ENCODE measurements at regions not wholly inside any gene's neighbourhood (a gene's known extent, or its start where the extent isn't known, plus 50 kb on each side); places are given as distances from the start of the nearest gene placed in this dataset.
A peak's percentile ranks its signal among the peaks of the same experiment; 100 is the strongest.

DNA sequence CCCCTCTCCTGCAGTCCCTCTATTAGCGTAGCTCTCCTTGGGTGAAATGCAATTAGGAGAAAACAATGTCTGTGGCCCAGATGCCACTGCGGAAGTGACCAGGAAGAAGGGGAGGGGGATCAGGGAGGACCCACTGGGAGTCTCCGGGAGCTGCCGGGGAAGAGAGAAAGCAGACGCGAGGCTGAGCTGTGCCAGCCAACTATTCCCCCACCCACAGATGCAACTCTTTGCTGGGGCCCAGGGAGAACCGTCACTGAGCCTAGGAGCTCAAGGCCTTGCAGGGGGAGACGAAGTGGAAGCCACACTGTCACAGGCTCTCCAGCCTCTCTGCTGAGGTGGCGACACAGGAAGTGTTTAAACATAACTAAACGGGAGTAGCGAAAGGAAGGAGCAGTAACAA lies 149.2 kb downstream of the BCOR start:
- DNase-seq = no peak

DNA sequence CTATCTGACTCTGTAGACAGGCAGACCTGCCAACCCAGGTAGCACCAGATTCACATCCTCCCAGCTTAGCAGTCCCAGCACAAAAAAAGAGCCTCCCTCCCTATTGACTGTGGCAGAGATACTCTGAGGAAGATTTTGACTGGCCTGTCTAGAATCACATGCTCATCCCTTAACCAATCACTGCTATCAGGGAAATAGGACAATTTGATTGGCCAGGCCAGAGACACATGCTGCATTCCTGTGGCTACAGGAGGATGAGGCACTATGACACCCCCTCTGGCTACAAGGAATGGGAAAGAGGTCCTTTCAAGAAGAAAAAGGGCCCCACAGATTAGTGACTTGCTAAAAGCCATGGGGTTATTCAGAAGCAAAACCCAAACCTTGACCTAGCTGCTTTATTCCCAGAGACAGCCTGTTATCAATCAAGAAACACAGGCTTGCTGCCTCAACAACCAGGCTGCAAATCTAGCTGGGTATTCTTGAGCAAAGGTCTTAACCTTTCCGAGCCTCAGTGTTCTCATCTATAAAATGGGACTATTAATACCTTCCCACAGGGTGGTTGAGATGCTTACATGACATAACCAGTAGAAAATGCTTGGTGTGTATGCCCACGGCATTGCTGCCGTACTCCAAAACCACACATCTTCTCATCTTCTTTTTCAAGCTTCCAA lies 147.6 kb downstream of the BCOR start:
- no peak for DNase-seq

DNA sequence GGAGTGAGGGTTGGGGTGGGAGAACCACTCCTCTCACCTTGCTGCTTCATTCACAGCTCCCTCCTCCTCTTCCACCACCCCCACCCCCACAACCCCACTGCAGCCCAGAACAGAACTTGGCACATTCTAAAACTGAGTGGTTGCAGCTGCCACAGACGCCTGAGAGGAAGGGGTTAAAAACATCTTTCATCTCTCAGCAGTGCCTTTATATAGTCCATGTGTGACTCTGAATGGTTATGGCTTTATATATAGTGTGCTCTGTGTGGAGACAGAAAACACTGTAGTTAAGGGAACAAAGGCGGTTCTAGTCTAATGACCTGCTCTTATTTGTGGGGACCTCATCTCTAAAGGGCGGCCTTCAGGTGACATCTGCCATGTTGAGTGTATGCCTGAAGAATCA lies 144.8 kb downstream of the BCOR start:
- no peak for DNase-seq

DNA sequence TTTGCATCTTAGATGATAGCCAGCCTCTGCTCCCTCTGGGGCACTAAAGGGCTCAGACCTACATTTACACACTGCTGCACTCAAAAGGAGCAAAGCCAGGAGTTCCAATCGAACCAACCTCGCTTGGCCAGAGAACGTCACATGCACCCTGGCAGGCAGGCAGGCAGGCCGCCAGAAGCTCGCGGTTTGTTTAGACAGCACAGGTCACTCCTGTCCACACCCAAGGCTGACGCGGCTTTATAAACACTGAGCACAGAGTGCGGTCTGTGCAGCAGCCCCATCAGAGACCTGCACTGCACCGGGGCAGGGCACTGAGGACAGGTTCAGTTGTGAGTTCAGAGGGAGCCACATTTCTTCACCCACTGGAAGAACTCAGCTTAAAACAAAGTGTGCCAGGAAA lies 143.9 kb downstream of the BCOR start:
- DNase-seq = peak; percentile 61

- DNase-seq = no peak
Measured at GRCh38 chrX:39954851-39955250, 142.9 kb downstream of the BCOR start.

DNA sequence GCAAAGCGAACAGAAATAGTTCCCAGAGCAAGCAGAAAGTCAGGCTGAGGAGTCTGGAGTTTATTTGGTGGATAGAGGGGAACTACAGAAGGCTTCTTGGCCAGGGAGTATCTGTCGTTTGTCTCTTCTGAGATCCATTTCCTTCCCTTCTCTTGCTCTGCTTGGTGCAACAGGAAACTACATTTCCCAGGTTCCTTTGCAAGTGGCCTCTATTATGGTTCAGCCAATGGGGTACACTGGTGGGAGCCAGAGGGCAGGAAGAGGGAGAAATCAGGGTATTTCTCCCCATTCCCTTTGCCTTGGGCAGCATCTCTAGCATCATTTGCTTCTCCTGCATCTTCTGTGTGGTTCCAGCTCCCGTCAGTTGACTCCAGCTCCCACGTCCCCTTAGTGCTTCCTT lies 142.1 kb downstream of the BCOR start:
- DNase-seq = no peak

DNA sequence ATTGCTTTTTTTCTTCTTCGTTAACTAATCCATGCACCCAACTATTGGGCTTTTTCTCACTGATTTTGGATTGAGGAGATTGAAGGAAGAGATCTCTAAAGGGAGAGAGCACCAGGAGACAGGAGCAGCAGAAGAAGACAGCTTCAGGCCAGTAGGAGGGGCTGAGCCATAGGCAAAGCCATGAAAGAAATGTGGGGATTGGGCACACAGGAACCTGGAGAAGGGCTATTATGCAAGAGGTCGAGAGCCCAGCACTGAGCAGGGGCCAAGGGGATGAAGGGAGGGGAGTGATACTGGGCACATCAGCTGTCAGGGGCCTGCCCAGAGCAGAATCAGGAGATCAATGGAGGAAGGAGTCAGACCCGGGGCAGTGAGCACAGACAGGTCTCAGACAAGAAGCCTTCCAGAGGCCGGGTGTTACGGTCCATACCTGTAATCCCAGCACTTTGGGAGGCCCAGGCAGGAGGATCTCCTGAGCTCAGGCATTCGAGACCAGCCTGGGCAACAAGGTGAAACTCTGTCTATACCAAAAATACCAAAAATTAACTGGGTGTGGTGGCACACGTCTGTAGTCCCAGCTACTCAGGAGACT lies 140.9 kb downstream of the BCOR start:
- no peak for DNase-seq

GRCh38 chrX:39957816-39958566 lies 139.8 kb downstream of the BCOR start:
- DNase-seq = no peak

DNA sequence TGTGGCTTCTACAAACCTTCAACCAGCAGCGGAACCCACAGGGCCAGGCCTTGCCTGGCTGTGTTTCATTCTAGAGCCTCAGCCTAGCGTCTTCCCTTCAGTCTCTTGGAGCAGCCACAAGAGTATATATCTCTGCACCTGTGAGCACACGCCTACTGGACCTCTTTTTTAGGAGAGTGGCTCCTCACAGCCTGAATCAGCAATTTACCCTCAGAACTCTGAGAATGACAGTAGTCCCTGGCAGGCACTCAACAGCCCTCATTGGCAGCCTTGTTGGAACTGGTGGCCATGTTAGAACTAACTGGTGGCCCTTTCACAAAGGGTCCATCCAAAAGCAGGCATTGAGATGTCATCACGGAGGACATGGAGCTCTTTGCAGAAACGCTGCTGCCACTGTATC lies 138.9 kb downstream of the BCOR start:
- DNase-seq = no peak

DNA sequence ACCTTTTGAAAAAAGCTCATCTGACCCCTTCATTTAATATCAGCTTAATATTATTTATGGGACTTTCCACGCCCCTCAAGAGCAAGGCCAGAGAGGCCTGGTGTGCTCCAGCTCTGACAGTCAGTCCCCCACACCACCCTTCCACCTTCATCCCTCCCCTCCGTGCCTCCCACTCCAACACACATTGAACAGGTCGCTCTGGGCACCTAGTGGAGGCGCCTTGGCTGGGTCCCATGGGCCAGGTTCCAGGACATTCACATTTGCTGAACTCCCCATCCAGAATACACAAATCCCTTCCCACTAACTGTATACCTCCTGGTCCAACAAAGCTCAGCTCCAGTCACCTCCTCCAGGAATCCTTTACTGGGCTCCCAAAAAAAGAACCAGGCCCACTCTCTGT lies 137.5 kb downstream of the BCOR start:
- DNase-seq = no peak

GRCh38 chrX:39961441-39961840 lies 136.3 kb downstream of the BCOR start:
- DNase-seq = no peak

GRCh38 chrX:39965051-39965573 lies 132.6 kb downstream of the BCOR start:
- DNase-seq = no peak

DNA sequence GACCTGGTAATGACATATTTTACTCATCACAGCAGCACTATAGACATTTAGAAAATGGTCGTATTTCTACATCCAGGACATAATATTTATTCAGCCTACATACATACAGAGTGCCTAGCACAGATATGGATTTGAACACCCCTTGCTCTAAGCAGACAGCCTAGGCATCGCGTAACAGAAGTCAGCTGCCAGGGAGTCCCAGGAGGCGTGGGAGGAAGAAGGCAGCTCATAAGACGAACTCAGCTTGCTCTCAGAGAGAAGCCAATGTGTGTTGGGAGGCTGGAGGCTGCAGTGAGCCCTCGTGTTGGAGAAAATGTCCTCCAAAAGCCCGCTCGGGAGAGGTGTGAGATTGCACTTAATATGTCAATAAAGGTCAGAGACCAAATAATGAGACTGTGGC lies 131.6 kb downstream of the BCOR start:
- no peak for DNase-seq

GRCh38 chrX:39967348-39967747 lies 130.4 kb downstream of the BCOR start:
- no peak for DNase-seq

- DNase-seq = no peak
Measured at GRCh38 chrX:39969099-39969818, 128.5 kb downstream of the BCOR start.

DNA sequence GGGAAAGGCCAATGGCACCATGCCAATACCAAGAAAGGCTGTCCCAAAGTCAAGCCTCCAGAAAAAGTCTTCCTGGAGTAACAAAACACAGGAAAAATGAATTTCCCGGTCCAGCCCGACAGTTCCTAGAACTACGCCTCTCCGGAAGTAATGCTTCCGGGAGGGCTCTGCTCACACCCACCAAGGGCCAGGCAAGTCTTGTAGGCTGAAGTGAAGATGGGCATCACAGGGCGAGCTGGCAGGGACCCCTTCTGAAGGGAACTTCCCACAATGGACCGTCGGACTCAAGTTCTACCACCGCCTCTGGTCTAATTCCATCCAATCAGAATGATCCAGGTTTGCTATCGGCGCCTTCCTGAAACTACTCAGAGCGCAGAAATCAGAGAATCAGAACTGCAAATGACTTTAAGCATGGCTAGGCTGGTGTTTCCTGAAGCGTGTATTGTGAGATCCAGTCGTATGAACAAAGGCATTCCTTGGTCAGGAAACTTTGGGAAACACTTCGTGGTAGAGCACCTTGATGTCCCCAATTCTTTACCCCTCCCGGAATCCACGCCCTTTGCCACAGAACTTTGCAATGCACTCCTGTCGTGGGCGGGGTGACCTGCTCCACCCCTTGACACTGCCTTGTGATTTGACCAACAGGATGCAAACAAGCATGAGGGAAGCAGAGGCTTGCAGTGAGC lies 127.8 kb downstream of the BCOR start:
- DNase-seq = no peak

- DNase-seq = no peak
Measured at GRCh38 chrX:39971760-39972159, 126.0 kb downstream of the BCOR start.

DNA sequence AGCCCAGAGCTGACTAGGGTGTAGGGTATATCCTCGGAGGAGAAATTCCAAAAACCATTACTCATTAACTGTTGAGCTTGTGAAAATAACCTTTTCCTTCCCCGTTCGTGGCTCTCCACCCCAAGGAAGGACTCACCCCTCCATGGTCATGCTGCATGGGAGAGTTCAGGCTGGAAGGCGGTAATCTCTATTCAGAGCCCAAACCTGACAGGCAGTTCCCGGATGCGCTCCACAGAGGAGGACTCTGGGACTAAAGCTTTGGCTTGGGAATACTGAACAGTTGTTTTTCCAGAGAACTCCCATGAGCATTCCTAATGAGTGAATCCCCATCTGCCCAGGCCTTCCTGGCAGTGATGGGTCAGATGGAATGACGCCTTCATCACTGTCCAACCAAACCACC lies 125.4 kb downstream of the BCOR start:
- DNase-seq = no peak

DNA sequence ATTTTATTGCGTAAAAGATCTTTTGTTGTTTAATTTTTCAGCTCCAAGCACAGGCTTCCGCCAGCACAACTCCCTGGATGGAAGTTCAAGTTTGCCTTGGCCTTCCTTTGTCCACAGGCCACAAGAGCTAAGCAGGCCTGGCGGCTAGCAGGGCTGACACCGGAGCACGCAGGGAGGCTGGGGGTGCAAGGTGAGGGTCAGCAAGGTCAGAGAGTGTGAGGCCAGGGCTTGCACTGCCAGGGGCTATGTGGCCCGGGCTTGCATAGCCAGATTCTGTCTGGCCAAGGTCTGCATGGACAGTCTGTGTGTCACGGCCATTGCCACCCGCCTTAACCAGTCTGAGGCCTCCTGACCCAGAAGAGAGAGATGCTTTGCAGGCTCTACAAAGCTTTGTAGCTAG lies 123.9 kb downstream of the BCOR start:
- no peak for DNase-seq

DNA sequence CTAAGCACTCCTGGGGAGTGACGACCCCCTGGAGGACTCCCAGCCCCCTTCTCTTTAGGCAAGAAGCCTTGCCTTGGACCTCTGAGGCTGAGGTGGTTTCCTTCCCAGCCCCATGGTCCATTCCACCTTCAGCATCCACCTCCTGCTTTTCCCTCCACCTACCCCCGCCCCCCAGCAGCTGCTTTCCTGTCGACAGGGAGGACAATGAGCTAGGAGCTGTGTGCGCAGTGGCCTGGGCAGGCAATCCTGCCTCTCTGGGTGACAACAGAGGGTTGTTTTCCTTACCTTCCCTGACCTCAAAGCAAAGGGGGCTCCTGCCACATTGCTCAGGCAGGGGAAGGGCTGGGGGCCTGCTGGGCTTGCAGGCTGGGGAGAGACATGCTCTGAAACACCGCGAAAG lies 123.5 kb downstream of the BCOR start:
- no peak for DNase-seq

DNA sequence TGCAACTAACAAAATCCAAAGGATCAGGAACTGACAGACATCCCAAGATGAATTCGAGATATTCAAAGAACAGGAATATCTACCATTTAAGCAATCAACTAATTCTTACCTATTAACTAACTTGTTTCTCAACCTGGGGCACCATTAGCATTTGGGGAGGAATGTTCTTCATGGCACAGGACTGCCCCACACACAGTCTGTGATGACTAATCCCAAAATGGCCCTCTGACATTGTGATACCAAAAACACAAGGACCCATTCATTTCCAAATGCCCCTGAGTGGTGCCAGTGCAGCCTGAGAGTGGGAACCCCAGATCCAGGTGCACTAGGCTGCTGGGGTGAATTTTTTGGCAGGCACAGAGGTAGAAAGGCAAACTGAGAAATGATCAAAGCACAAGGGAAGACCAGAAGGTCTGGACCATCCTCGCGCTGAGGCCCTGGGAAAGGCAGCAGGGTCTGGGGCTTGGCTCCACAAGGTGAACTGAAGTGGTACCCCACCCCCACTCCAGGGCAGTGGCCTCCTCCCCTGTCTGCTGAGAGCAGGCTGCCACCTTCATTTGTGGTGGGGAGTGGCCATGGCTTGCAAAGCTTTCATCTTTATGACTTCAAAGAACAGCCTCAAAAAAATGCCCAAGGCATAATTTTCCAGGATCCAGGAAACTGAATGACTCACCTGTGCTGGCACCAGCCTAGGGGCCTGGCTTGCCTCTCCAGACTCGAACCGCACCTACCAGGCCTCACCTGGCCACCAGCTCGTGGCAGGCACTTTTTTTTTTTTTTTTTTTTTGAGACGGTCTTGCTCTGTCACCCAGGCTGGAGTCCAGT lies 122.4 kb downstream of the BCOR start:
- no peak for DNase-seq

DNA sequence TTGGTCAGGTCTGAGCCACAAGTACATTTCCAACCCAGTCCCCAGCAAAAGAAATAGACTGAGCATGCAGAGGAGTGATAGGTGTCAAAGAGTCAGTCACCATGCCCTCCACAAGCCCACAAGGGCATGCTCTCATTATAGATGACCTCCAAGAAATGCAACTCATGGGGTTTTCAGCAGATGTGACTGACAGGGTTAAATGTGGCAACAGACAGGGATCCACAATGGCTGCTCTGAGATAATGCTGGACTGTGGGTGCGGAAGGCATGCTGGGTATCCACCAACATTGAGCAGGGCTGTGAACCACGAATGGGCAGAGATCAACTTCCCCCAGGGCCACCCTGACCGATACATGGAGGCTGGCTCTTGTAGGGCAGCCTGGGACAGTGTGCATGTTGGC lies 115.8 kb downstream of the BCOR start:
- DNase-seq = no peak
